ENCODE measurements at regions not wholly inside any gene's neighbourhood (a gene's known extent, or its start where the extent isn't known, plus 50 kb on each side); places are given as distances from the start of the nearest gene placed in this dataset.

GRCh38 chr7:124429923-124430322 is 335.7 kb downstream of the GPR37 start:
- TF ChIP-seq CTCF (IDR thresholded peaks at IDR 0.05) = no peak
- TF ChIP-seq POLR2A (IDR thresholded peaks at IDR 0.05) = no peak
